ENCODE measurements at regions not wholly inside any gene's neighbourhood (a gene's known extent, or its start where the extent isn't known, plus 50 kb on each side); places are given as distances from the start of the nearest gene placed in this dataset.

- TF ChIP-seq CTCF (conservative IDR thresholded peaks at IDR 0.05 in 1 of 2, IDR thresholded peaks at IDR 0.05 in 1 of 2; ENCODE audit: low read depth in 1 of 2, low read length in 2 of 2): no peak
- TF ChIP-seq EZH2 (IDR thresholded peaks at IDR 0.05; ENCODE audit: low read length, missing control alignments): no peak
Observed at GRCh38 chr4:32189130-32189529, 1469.0 kb downstream of the PCDH7 start.

Measured in fibroblast of lung (primary cell).